ENCODE measurements at regions not wholly inside any gene's neighbourhood (a gene's known extent, or its start where the extent isn't known, plus 50 kb on each side); places are given as distances from the start of the nearest gene placed in this dataset.

DNA sequence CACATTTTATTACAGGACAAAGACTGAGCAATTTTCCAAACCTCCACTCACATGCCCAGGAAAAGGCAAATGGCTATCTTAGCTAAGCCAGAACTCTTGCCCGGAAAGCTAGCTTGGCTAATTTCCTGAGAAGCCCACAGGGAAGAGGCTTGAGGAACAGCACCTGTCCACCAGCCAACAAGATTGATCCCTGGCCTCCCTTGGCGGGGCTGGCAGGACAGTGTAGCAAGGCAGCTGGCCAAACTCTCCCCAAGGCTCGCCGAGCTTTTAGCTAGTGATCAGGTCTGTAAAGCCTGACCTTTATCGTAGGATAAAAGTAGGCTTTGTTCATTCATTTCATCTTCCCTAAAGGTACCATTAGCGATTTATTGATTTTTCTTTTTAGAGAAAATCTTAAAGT, 101.4 kb downstream of the UQCRFS1 start:
- no peak for DNase-seq (ENCODE audit: low spot score)
- Mint-ChIP-seq H3K4me3 (ENCODE audit: unreplicated experiment) (no peak overlapping the region), H3K4me1 (ENCODE audit: unreplicated experiment) (no peaks in the 10 kb centered on the region), H3K27ac (ENCODE audit: unreplicated experiment) (no peak overlapping the region), H3K27me3 (ENCODE audit: unreplicated experiment) (peaks cover under 1% of the 10 kb centered on the region), H3K9me3 (ENCODE audit: unreplicated experiment) (no peaks in the 10 kb centered on the region), H3K36me3 (ENCODE audit: low read depth, unreplicated experiment) (no peaks in the 10 kb centered on the region)
- TF ChIP-seq, protein P1, sequence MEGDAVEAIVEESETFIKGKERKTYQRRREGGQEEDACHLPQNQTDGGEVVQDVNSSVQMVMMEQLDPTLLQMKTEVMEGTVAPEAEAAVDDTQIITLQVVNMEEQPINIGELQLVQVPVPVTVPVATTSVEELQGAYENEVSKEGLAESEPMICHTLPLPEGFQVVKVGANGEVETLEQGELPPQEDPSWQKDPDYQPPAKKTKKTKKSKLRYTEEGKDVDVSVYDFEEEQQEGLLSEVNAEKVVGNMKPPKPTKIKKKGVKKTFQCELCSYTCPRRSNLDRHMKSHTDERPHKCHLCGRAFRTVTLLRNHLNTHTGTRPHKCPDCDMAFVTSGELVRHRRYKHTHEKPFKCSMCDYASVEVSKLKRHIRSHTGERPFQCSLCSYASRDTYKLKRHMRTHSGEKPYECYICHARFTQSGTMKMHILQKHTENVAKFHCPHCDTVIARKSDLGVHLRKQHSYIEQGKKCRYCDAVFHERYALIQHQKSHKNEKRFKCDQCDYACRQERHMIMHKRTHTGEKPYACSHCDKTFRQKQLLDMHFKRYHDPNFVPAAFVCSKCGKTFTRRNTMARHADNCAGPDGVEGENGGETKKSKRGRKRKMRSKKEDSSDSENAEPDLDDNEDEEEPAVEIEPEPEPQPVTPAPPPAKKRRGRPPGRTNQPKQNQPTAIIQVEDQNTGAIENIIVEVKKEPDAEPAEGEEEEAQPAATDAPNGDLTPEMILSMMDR (IDR thresholded peaks at IDR 0.05; ENCODE audit: unreplicated experiment), result no peak

DNA sequence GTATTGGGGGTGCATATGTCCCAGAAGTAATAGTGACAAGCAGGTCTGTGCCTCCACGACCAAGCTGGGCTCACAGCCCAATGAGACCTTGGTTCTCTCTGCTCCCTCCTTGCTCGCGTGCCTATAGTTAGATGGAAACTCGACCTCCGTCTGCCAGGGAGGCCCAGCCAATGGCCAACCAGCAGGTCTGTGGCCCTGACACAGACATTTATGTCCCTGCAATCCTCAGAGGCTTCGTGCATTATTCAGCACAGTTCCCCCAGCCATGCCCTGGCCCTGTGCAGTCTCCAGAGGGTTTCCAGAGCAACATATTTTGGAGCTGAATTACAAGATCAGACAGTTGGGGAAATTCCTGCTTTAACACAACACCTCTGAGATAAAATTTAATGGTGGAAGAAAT, 105.1 kb downstream of the UQCRFS1 start:
- Mint-ChIP-seq H3K36me3 (ENCODE audit: low read depth, unreplicated experiment) (no peaks in the 10 kb centered on the region), H3K27ac (ENCODE audit: unreplicated experiment) (no peak overlapping the region), H3K4me3 (ENCODE audit: unreplicated experiment) (no peak overlapping the region), H3K27me3 (ENCODE audit: unreplicated experiment) (peaks cover 8% of the 10 kb centered on the region), H3K9me3 (ENCODE audit: unreplicated experiment) (no peaks in the 10 kb centered on the region), H3K4me1 (ENCODE audit: unreplicated experiment) (no peaks in the 10 kb centered on the region)
- TF ChIP-seq, protein P1 (IDR thresholded peaks at IDR 0.05; ENCODE audit: unreplicated experiment), result no peak
- no peak for DNase-seq (ENCODE audit: low spot score)

DNA sequence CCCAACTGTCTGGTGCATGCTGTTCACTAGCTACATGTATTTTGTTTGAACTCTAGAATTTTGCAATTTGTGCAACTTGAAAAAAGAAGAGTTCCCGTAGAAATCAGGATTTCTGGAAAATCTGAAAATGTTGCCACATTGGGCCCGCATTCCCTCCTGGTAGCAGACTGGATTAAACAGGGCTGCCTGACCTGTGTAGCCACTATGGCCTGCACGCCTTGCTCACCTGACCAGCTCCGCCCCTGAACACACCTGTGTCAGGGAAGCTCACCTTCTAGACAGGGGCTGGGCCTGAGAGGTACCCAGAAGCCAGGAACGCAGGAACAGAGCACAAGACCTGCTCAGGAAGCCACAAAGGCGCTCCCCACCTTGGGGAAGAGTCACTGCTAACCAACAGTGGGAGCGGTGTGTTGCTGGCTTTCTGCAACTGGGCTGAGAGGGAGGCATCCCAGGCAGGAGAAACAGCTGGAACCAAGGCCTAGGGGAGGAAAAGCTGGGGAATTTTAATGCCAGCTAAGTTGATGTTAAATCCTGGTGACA, 106.5 kb downstream of the UQCRFS1 start:
- H3K9me3 Mint-ChIP-seq (ENCODE audit: unreplicated experiment), result no peaks in the 10 kb centered on the region
- H3K27ac Mint-ChIP-seq (ENCODE audit: unreplicated experiment), result no peak overlapping the region
- DNase-seq (ENCODE audit: low spot score), result no peak
- no peaks in the 10 kb centered on the region for H3K36me3 Mint-ChIP-seq (ENCODE audit: low read depth, unreplicated experiment)
- TF ChIP-seq, protein P1 (IDR thresholded peaks at IDR 0.05; ENCODE audit: unreplicated experiment), result no peak
- no peak overlapping the region for H3K4me3 Mint-ChIP-seq (ENCODE audit: unreplicated experiment)
- peaks cover 8% of the 10 kb centered on the region for H3K27me3 Mint-ChIP-seq (ENCODE audit: unreplicated experiment)
- H3K4me1 Mint-ChIP-seq (ENCODE audit: unreplicated experiment), result no peaks in the 10 kb centered on the region

DNA sequence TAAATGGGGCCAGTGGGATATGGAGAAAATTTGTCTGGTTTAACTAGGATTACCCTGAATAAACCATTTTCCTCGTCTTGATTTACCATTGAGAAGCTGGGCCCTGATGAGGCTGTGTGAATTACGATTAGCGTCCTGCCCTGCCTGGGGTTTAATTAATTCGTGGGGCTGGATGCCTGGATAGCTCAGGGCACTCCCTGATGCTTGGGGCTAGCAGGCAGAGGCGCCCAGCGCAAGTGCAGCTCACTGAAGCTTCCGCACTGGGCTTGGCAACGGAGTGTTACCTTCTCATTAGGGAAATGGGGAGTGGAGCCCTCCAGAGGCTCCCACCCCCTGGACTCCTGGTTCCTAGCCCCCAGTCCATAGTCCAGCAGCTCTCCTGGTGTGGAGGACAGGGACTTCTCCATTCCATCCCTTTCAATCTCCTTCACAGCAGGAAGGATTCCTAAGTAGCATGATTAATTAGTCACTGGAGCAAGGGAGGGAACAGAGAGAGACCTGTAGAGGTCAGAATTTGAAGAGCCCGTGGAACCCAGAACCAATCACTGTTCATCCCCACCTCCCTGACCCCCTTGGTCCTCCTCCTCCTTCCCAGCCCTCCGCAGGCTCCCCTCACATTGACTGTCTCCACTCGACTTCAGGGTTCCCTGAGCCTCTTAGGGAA, 107.2 kb downstream of the UQCRFS1 start:
- no peak overlapping the region for H3K4me3 Mint-ChIP-seq (ENCODE audit: unreplicated experiment)
- H3K36me3 Mint-ChIP-seq (ENCODE audit: low read depth, unreplicated experiment), result no peaks in the 10 kb centered on the region
- no peak overlapping the region for H3K27ac Mint-ChIP-seq (ENCODE audit: unreplicated experiment)
- no peaks in the 10 kb centered on the region for H3K4me1 Mint-ChIP-seq (ENCODE audit: unreplicated experiment)
- TF ChIP-seq, protein P1 (IDR thresholded peaks at IDR 0.05; ENCODE audit: unreplicated experiment), result no peak
- no peaks in the 10 kb centered on the region for H3K9me3 Mint-ChIP-seq (ENCODE audit: unreplicated experiment)
- H3K27me3 Mint-ChIP-seq (ENCODE audit: unreplicated experiment), result peaks cover 8% of the 10 kb centered on the region
- no peak for DNase-seq (ENCODE audit: low spot score)

DNA sequence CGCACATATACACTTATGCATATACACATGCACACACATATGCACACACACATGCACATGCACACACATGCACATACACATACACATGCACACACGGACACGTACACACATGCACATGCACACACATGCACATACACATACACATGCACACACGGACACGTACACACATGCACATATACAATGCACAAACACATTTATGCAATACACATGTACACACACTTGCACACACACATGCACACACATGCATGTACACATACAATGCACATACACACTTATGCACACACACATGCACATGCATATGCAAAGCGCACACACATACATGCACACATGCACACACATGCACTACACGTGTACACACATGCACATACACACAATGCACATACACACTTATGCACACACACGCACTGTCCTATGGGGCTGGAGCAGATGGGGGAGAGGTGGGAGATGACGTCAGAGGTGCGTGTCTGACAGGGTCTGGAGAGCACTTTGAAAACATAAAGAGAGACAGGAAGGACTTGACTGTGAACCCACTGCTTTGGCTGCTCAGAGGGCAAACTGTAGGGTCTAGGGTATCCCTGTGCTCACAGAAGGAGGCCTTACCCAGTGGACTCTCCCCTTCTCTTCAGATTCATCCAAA, 108.2 kb downstream of the UQCRFS1 start:
- TF ChIP-seq, protein P1 (IDR thresholded peaks at IDR 0.05; ENCODE audit: unreplicated experiment), result no peak
- H3K4me1 Mint-ChIP-seq (ENCODE audit: unreplicated experiment), result no peaks in the 10 kb centered on the region
- peaks cover 4% of the 10 kb centered on the region for H3K9me3 Mint-ChIP-seq (ENCODE audit: unreplicated experiment)
- peaks cover 8% of the 10 kb centered on the region for H3K27me3 Mint-ChIP-seq (ENCODE audit: unreplicated experiment)
- H3K4me3 Mint-ChIP-seq (ENCODE audit: unreplicated experiment), result no peak overlapping the region
- H3K27ac Mint-ChIP-seq (ENCODE audit: unreplicated experiment), result no peak overlapping the region
- no peaks in the 10 kb centered on the region for H3K36me3 Mint-ChIP-seq (ENCODE audit: low read depth, unreplicated experiment)
- DNase-seq (ENCODE audit: low spot score), result no peak
